GM19455 (cell line): ENCODE measurements at regions not wholly inside any gene's neighbourhood (a gene's known extent, or its start where the extent isn't known, plus 50 kb on each side); places are given as distances from the start of the nearest gene placed in this dataset.
"Not testable (repeated sequence)": the region's sequence is repeated elsewhere in the genome, so short reads cannot be mapped to it uniquely, and the experiment has no call there.

Source experiments
- ATAC-seq: cut with Tn5 transposase; IDR thresholded peaks from one replicate; pipeline ENCODE4 v1.9.1; 2021; ENCODE audit not compliant: unreplicated experiment

DNA sequence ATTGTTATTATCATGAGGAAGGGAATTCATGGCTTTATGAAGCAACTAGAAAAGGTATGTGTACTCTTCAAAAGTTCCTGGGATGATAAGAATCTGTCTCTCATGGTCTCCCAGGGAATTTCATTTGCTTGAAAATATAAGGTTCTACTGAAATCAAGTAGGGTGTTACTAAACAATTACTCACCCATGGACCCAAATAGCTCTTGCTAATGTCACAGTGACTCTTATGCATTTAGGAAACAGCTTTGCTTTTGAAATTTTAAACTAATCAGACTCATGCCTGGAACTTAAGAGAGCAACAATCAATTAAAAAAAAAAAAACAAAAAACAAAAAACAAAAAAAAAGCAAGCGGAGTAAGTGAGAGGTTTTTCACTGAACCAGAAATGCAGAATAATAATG is 1546.3 kb upstream of the TENM4 start:
- no peak for ATAC-seq

DNA sequence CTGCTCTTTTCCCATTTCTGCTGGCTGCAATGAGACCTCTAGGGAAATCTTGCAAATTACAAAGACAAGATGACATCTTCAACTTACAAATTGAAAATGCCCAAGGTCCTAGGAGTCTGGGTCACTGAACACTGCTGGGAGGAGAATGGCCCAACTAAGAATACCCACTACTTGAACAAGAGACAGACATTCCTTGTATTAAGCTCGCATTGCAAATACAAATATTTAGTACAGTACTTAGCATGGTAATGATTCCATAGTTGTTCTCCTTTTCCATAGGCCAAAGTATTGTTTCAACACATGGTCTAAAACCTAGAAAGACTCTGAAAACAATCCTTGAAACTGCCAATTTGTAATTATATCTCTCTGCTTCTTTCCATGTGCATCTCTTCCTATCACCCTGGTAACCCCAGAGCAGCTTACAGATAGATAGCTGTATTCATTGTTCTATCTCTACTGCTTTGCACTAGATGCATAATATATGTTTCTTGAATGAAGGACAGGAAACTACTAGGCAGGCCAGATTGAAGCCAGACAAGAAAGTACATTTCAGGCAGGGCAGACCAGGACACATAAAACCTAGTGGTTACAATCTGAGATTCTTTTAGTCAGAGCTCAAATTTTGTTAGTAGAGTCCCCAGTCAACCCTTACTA is 1545.7 kb upstream of the TENM4 start:
- no peak for ATAC-seq

GRCh38 chr11:80980227-80980626 is 1539.4 kb upstream of the TENM4 start:
- ATAC-seq = no peak

GRCh38 chr11:80973786-80974185 is 1533.0 kb upstream of the TENM4 start:
- no peak for ATAC-seq

GRCh38 chr11:80970037-80970436 is 1529.2 kb upstream of the TENM4 start:
- ATAC-seq = no peak

DNA sequence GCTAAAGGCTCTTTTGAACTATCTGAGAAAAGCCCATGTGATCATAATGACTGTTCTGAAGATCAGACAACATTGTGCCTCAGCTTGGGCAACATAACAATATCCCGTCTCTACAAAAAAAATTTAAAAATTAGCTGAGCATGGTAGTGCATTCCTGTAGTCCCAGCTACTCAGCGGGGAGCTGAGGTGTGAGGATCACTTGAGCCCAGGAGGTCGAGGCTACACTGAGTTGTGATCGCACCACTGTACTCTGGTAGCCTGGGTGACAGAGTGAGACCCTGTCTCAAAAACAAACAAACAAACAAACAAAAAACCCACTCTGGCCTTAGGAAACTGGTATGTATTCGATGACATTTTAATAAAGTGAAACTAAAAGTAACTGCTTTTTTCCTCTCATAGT is 1526.8 kb upstream of the TENM4 start:
- ATAC-seq = no peak

DNA sequence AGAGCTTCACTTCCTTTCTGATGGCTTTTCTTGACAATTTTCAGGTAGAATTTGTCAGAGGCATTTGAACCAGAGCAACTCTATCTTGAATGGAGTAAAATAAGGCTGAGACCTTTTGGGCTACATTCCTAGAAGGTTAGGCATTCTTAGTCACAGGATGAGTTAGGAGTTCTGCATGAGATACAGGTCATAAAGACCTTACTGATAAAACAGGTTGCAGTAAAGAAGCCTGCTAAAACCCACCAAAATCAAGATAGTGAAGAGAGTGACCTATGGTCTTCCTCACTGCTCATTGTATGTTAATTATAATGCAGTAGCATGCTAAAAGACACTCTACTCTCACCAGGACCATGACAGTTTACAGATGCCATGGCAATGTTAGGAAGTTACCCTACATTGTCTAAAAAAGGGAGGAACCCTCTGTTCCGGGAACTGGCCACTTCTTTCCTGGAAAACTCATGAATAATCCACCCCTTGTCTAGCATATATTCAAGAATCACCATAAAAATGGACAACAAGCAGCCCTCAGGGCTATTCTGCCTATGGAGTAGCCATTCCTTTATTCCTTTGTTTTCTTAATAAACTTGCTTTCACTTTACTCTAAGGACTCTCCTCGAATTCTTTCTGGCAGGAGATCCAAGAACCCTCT is 1519.7 kb upstream of the TENM4 start:
- no peak for ATAC-seq

- ATAC-seq = no peak
Observed at GRCh38 chr11:80959751-80960150, 1518.9 kb upstream of the TENM4 start.

DNA sequence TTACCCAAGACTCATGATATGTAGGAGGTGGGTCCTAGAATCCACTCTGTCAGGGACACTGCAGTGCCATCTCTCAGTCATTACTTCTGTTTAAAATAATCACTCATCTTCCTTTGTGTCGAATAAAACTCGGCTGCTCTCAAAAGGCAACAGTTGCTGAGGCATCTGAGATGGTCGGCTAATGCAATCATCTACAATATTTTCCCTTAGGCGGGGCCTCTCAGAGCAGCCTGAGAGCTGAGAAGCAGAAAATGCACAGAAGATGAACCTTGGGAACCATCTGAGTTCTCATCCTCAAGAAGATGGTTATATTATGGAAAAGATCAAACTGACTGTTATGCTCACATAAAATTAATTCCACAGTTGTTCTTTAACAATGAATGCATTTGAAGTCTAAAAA is 1518.2 kb upstream of the TENM4 start:
- ATAC-seq = no peak

DNA sequence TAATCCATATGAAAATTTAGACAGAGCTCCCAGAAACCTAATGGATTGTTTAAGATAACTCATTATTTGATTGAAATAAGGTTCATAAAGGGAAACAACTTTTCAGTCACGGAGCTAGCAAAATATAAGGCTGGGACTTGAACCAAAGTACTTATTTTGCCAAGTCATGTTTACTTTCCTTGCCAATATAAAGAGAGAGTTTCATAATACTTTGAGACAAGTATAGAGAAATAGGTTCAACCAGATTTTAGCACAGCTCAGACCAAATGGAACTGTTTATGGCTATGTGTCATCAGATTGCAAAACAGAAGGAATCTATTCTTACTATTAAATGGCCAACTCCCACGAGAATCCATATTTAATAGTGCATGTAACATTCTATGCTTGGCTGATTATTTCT is 1517.5 kb upstream of the TENM4 start:
- ATAC-seq = no peak

DNA sequence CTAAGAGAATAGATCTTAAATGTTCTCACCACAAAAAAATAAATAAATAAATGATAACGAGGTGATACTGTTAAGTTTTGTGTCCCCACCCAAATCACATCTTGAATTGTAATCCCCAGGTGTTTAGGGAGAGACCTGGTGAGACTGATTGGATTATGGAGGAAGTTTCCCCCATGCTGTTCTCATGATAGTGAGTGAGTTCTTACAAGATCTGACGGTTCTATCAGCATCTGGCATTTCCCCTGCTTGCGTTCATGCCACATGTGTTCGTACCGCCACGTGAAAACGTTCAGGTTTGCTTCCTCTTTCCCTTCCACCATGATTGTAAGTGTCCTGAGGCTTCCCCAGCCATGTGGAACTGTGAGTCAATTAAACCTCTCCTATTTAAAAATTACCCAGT is 1514.8 kb upstream of the TENM4 start:
- no peak for ATAC-seq

DNA sequence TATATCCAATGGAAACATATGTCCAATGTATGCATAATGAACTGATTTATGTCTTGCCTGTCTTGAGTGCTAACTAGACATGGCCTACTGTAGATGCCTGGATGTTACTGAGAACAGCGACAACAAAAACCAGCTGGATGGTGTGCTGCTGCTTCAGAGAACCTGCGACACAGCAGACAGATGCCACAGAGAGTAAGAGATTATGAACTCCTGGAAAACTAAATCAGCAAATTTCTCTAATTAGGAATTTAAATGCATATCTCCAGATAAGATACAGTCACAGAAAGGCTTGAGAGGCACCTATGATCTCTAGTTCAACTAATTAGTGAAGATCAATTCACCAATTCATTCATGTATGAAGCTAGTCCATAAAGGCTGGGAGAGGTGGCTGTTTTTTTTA is 1508.0 kb upstream of the TENM4 start:
- no peak for ATAC-seq

GRCh38 chr11:80944758-80945157 is 1503.9 kb upstream of the TENM4 start:
- ATAC-seq = no peak

DNA sequence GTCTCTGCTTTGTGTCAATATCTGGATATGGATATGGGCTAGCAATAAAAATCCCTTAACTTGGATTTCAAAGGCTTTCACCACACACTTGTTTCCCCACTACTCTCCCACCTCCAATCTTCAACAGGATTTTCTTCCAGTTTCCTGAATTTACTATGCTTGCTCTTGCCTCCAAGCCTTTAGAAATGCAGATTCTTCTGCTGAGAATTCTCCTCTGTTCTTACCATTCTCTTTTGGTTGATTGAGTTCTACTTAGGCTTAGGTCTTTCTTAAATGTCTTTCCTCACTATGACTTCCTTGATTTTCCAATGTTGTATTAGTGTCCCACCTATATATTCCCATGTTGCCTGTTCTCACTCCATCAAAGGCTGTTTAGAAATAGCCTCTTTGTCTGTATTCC is 1502.4 kb upstream of the TENM4 start:
- no peak for ATAC-seq

DNA sequence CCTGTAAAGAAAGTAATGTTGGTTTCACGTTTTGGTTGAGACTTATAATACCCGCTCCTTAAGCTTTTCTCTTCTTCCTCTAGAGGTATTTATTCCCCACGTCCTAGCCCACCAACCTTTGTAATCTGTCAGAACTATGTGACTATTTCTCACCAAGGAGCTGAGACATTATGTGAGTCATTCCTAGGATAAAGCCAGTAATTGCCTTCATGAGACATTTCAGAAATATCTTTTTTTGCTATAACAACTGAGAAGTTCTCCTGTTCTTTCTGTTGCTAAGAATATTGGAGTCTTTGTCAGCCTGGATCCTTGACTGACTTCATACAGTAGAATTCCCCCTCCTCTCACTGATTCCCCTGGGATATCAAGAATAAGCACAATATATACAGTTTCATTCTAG is 1497.0 kb upstream of the TENM4 start:
- ATAC-seq = no peak

- no peak for ATAC-seq
Observed at GRCh38 chr11:80930038-80930437, 1489.2 kb upstream of the TENM4 start.

GRCh38 chr11:80929031-80929805 is 1488.4 kb upstream of the TENM4 start:
- ATAC-seq = no peak

DNA sequence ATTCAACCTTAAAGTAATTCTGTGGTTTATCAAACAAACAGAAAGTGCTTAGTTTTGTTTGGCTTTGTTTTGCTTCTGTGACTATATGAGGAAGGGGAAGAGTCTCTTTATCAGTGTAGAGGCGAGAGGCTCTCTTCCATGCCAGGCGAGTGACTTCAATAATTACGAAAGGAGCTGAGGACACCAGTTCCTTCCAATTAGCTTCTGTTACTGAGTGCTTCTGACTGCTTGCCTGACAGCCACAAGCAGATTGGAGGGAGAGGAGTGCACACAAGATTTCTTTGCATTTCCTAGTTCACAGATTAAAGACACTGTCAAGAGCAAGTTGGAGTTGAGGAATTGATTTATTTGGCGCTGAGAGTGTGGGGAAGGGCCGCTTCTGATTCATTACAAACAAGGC is 1484.5 kb upstream of the TENM4 start:
- no peak for ATAC-seq

DNA sequence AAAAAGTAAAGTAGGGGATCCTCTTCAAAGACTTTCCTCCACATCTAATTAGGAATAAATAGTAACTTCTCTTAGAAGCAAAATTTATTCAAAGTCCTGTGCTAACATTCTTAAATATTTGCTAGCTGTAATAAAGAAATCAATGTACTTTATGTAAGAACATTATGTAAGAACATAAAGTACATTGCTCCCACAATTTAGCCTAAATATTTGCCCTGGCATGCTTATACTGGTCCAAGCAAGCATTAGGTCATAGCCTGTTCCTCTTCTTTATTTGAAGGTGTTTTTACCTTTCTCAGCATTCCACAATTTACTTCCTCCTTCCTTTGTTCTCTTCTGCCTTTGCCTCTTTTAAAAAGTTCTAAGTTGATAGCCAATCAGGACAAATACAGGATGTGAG is 1480.5 kb upstream of the TENM4 start:
- not testable (repeated sequence) for ATAC-seq

DNA sequence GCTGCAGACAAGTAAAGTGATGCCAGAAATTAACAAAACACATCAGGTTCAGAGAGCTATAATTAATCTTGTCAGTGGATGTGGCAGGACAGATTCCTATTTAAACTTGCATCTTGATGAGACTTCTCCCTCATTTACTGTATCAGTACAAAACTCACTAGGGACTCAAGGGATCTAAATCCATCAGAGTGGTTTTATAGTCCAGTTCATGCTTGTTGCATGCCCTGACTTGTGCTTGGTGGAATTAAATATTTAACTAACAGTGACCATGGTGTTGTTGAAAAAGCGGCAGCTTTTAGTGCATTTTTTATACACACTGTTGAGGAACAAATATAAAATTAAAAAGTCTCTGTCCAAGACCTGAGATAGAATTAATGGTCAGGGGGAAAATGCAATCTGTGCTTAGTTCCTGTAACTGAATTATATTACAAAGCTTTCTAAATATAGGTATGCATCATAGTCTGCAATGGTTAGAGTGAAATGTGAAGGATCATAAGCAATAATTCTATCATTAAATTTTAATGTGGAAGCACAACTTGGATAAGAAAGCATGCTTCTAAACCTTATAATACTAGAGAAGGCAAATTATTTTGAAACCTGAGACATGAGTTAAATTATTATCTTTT is 1475.5 kb upstream of the TENM4 start:
- no peak for ATAC-seq

GRCh38 chr11:80914311-80914710 is 1473.5 kb upstream of the TENM4 start:
- ATAC-seq = no peak

DNA sequence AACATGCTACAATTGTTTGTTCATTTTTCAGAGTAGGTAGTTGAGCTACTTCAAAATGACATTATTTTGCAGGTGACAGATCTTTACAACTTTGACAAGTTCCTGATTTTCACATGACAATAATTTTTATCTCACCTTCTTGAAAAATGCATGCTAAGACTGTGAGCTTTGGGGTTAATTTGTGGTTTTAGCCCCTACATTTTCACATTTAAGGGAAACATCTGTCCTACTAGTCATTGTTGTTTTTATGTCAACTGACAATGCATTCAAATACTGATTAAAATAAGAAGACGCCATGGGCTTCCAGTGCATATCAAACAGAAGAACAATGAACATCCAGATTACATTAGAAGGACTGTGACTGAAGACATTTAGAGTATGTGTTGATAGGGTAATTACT is 1470.8 kb upstream of the TENM4 start:
- no peak for ATAC-seq
